Sigmoid colon (tissue), 4 donors: ENCODE measurements at regions not wholly inside any gene's neighbourhood (a gene's known extent, or its start where the extent isn't known, plus 50 kb on each side); places are given as distances from the start of the nearest gene placed in this dataset.

Experiments
- CTCF ChIP-seq, 4 experiments: fragments of 450-650 bp in 3 of 4; fragments of 200-600 bp in 1 of 4; IDR thresholded peaks; one replicate each; pipeline ENCODE4 v1.5.1; 2016 to 2019; ENCODE audit warnings: antibody characterized with exemption in 4 of 4, mild to moderate bottlenecking in 3 of 4, moderate library complexity in 2 of 4
- EP300 ChIP-seq, 4 donors: sonication (generic); formaldehyde crosslinking; IDR thresholded peaks; one replicate each; pipeline ENCODE4 v1.6.1; 2017; ENCODE audit warnings: antibody characterized with exemption in 4 of 4
- POLR2A ChIP-seq, 2 donors: fragments of 450-650 bp; IDR thresholded peaks; one replicate each; pipeline ENCODE4 v1.6.1; 2016; ENCODE audit warnings: antibody characterized with exemption in 2 of 2, mild to moderate bottlenecking in 2 of 2, moderate library complexity in 2 of 2

GRCh38 chr5:63094730-63095129, 516.1 kb downstream of the LRRC70 start:
- TF ChIP-seq CTCF (IDR thresholded peaks at IDR 0.05) (no peak), POLR2A (IDR thresholded peaks at IDR 0.05) (no peak), EP300 (IDR thresholded peaks at IDR 0.05) (no peak)
